IPS-15b (cell line): ENCODE measurements at regions not wholly inside any gene's neighbourhood (a gene's known extent, or its start where the extent isn't known, plus 50 kb on each side); places are given as distances from the start of the nearest gene placed in this dataset.

Source experiments
- H3K27me3 ChIP-seq: one replicate; pipeline ENCODE4 v1.6.1; 2013; ENCODE audit warnings: low read length; ENCODE audit not compliant: control insufficient read depth, insufficient read depth
- H3K36me3 ChIP-seq: one replicate; pipeline ENCODE4 v1.6.1; 2013; ENCODE audit warnings: low read length; ENCODE audit not compliant: control insufficient read depth, insufficient read depth
- H3K4me1 ChIP-seq: one replicate; pipeline ENCODE4 v1.6.1; 2013; ENCODE audit warnings: mild to moderate bottlenecking, low read length; ENCODE audit not compliant: control insufficient read depth, insufficient read depth
- H3K4me3 ChIP-seq: one replicate; pipeline ENCODE4 v1.5.1; 2013; ENCODE audit warnings: low read depth, low read length
- H3K9ac ChIP-seq: one replicate; pipeline ENCODE4 v1.6.1; 2013; ENCODE audit warnings: low read depth, mild to moderate bottlenecking, low read length
- H3K9me3 ChIP-seq: one replicate; pipeline ENCODE4 v1.6.1; 2013; ENCODE audit warnings: mild to moderate bottlenecking, low read length; ENCODE audit not compliant: control insufficient read depth, insufficient read depth

GRCh38 chr22:27111796-27112672 lies 454.6 kb downstream of the MIAT start:
- Histone ChIP-seq H3K4me3 (no peak overlapping the region), H3K9ac (no peak overlapping the region), H3K4me1 (no peaks in the 10 kb centered on the region), H3K36me3 (no peaks in the 10 kb centered on the region), H3K27me3 (no peaks in the 10 kb centered on the region), H3K9me3 (no peaks in the 10 kb centered on the region)

GRCh38 chr22:27113211-27113635 lies 455.8 kb downstream of the MIAT start:
- Histone ChIP-seq H3K27me3 (no peaks in the 10 kb centered on the region), H3K4me3 (no peak overlapping the region), H3K9ac (no peak overlapping the region), H3K9me3 (no peaks in the 10 kb centered on the region), H3K36me3 (no peaks in the 10 kb centered on the region), H3K4me1 (no peaks in the 10 kb centered on the region)

GRCh38 chr22:27113641-27114040 lies 456.3 kb downstream of the MIAT start:
- no peaks in the 10 kb centered on the region for H3K4me1 ChIP-seq
- no peak overlapping the region for H3K9ac ChIP-seq
- no peaks in the 10 kb centered on the region for H3K9me3 ChIP-seq
- H3K4me3 ChIP-seq, result no peak overlapping the region
- H3K27me3 ChIP-seq, result no peaks in the 10 kb centered on the region
- no peaks in the 10 kb centered on the region for H3K36me3 ChIP-seq

GRCh38 chr22:27114186-27114585 lies 456.8 kb downstream of the MIAT start:
- no peaks in the 10 kb centered on the region for H3K4me1 ChIP-seq
- H3K9me3 ChIP-seq, result no peaks in the 10 kb centered on the region
- H3K9ac ChIP-seq, result no peak overlapping the region
- H3K27me3 ChIP-seq, result no peaks in the 10 kb centered on the region
- no peak overlapping the region for H3K4me3 ChIP-seq
- H3K36me3 ChIP-seq, result no peaks in the 10 kb centered on the region

GRCh38 chr22:27115410-27115809 lies 458.0 kb downstream of the MIAT start:
- no peaks in the 10 kb centered on the region for H3K9me3 ChIP-seq
- H3K4me3 ChIP-seq, result no peak overlapping the region
- no peak overlapping the region for H3K9ac ChIP-seq
- H3K27me3 ChIP-seq, result no peaks in the 10 kb centered on the region
- no peaks in the 10 kb centered on the region for H3K4me1 ChIP-seq
- no peaks in the 10 kb centered on the region for H3K36me3 ChIP-seq

- Histone ChIP-seq H3K4me3 (no peak overlapping the region), H3K9me3 (no peaks in the 10 kb centered on the region), H3K4me1 (no peaks in the 10 kb centered on the region), H3K9ac (no peak overlapping the region), H3K36me3 (no peaks in the 10 kb centered on the region), H3K27me3 (no peaks in the 10 kb centered on the region)
These were observed 458.4 kb downstream of the MIAT start for GRCh38 chr22:27115816-27116256.

- H3K36me3 ChIP-seq, result no peaks in the 10 kb centered on the region
- H3K9me3 ChIP-seq, result no peaks in the 10 kb centered on the region
- H3K4me1 ChIP-seq, result no peaks in the 10 kb centered on the region
- H3K4me3 ChIP-seq, result no peak overlapping the region
- no peak overlapping the region for H3K9ac ChIP-seq
- H3K27me3 ChIP-seq, result no peaks in the 10 kb centered on the region
These were observed 459.1 kb downstream of the MIAT start for GRCh38 chr22:27116312-27117086.

GRCh38 chr22:27120036-27120435 lies 462.6 kb downstream of the MIAT start:
- Histone ChIP-seq H3K4me1 (no peaks in the 10 kb centered on the region), H3K27me3 (no peaks in the 10 kb centered on the region), H3K36me3 (no peaks in the 10 kb centered on the region)

GRCh38 chr22:27122574-27122973 lies 465.2 kb downstream of the MIAT start:
- H3K9me3 ChIP-seq, result no peaks in the 10 kb centered on the region
- no peak overlapping the region for H3K4me3 ChIP-seq

More at GRCh38 chr22:27120036-27120435, 462.6 kb downstream of the MIAT start:
- no peaks in the 10 kb centered on the region for H3K9me3 ChIP-seq
- no peak overlapping the region for H3K4me3 ChIP-seq
- no peak overlapping the region for H3K9ac ChIP-seq

GRCh38 chr22:27123880-27124279 lies 466.5 kb downstream of the MIAT start:
- Histone ChIP-seq H3K36me3 (no peaks in the 10 kb centered on the region), H3K27me3 (no peaks in the 10 kb centered on the region), H3K4me1 (no peaks in the 10 kb centered on the region)

More at GRCh38 chr22:27122574-27122973, 465.2 kb downstream of the MIAT start:
- no peaks in the 10 kb centered on the region for H3K4me1 ChIP-seq
- H3K27me3 ChIP-seq, result no peaks in the 10 kb centered on the region
- no peak overlapping the region for H3K9ac ChIP-seq
- H3K36me3 ChIP-seq, result no peaks in the 10 kb centered on the region

GRCh38 chr22:27124351-27124966 lies 467.1 kb downstream of the MIAT start:
- Histone ChIP-seq H3K9ac (no peak overlapping the region), H3K36me3 (no peaks in the 10 kb centered on the region), H3K27me3 (no peaks in the 10 kb centered on the region), H3K4me1 (no peaks in the 10 kb centered on the region), H3K9me3 (no peaks in the 10 kb centered on the region), H3K4me3 (no peak overlapping the region)

More at GRCh38 chr22:27123880-27124279, 466.5 kb downstream of the MIAT start:
- Histone ChIP-seq H3K9ac (no peak overlapping the region), H3K9me3 (no peaks in the 10 kb centered on the region), H3K4me3 (no peak overlapping the region)
